ENCODE measurements at regions not wholly inside any gene's neighbourhood (a gene's known extent, or its start where the extent isn't known, plus 50 kb on each side); places are given as distances from the start of the nearest gene placed in this dataset.

DNA sequence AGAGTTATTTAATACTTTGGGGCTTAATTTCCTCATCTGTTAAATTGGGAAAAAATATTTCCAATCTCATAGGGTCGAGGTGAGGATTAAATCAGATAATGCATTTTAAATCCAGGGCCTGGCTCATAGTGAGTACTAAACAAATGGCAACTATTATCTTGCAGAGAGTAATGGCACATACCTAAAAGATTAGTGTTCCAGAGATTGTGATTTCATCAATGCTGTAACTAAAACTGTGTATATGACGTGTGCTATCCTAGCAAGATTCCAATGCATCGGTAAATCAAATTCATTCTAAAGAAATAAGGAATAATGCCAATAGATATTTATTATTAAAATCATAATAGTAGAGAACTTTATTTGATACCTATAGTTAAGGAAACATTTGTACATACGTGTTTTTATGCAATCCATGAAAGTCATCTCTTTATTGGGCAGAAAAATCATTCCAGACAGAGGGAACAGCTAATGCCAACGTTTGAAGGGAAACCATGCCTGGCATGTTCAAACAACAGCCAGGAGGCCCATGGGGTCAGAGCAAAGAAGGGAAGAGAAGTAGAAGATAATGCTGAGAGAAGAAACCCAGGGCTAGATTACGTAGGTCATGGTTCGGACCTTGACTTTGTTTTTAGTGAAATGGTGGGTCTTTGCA, 174.8 kb upstream of the AGR3 start:
- Histone ChIP-seq H3K36me3 (no peaks in the 10 kb centered on the region), H3K4me1 (ENCODE audit: low read depth) (no peaks in the 10 kb centered on the region), H3K9me3 (ENCODE audit: low read depth) (no peaks in the 10 kb centered on the region), H3K4me3 (no peak overlapping the region), H3K27ac (no peak overlapping the region), H3K27me3 (no peaks in the 10 kb centered on the region)
- DNase-seq (ENCODE audit: low read depth in 1 of 2, low spot score in 1 of 2) = no peak
- TF ChIP-seq, protein P1, sequence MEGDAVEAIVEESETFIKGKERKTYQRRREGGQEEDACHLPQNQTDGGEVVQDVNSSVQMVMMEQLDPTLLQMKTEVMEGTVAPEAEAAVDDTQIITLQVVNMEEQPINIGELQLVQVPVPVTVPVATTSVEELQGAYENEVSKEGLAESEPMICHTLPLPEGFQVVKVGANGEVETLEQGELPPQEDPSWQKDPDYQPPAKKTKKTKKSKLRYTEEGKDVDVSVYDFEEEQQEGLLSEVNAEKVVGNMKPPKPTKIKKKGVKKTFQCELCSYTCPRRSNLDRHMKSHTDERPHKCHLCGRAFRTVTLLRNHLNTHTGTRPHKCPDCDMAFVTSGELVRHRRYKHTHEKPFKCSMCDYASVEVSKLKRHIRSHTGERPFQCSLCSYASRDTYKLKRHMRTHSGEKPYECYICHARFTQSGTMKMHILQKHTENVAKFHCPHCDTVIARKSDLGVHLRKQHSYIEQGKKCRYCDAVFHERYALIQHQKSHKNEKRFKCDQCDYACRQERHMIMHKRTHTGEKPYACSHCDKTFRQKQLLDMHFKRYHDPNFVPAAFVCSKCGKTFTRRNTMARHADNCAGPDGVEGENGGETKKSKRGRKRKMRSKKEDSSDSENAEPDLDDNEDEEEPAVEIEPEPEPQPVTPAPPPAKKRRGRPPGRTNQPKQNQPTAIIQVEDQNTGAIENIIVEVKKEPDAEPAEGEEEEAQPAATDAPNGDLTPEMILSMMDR (IDR thresholded peaks at IDR 0.05; ENCODE audit: low read depth, low read length) = no peak

DNA sequence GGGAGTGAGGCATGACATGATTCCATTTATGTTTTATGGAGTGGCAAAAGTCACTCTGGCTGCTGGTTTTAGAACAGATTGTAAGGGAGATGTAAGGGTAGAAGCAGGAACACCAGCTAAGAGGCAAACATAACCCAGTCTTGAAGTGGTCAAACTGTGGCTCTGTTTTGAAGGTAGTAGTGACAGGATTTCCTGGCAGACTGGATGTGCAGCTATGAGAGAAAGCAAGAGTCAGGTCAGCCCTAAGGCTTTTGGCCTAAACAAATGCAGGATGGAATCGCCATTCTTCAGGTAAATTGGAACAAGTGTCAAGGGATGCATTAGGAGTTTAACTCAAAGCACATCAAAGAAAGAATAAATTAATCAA, 175.3 kb upstream of the AGR3 start:
- TF ChIP-seq, protein P1 (IDR thresholded peaks at IDR 0.05; ENCODE audit: low read depth, low read length) = no peak
- Histone ChIP-seq H3K36me3 (no peaks in the 10 kb centered on the region), H3K9me3 (ENCODE audit: low read depth) (no peaks in the 10 kb centered on the region), H3K4me3 (no peak overlapping the region), H3K27ac (no peak overlapping the region), H3K4me1 (ENCODE audit: low read depth) (no peaks in the 10 kb centered on the region), H3K27me3 (no peaks in the 10 kb centered on the region)
- DNase-seq (ENCODE audit: low read depth in 1 of 2, low spot score in 1 of 2) = no peak

DNA sequence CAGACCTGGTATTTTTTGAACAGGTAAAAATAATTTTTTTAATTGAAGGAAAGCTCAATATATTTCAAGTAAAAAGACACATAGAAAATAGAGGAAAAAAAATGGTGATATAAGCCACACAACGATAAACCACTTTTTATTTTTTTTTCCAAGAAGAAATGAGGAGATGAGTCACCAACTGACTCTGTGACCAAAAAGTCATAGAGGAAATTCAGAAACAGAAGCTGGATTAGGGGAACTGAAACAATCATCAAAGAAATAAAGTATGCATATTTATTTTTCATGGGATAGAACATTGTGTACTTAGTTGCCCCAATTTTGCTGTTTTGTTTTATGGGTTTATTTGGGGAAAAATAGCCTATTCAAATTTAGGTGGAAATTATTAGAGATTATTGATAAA, 176.8 kb upstream of the AGR3 start:
- H3K36me3 ChIP-seq = no peaks in the 10 kb centered on the region
- H3K9me3 ChIP-seq (ENCODE audit: low read depth) = no peaks in the 10 kb centered on the region
- no peaks in the 10 kb centered on the region for H3K4me1 ChIP-seq (ENCODE audit: low read depth)
- no peaks in the 10 kb centered on the region for H3K27me3 ChIP-seq
- DNase-seq (ENCODE audit: low read depth in 1 of 2, low spot score in 1 of 2) = peak in 1 of 2 donors; percentile 37
- H3K4me3 ChIP-seq = no peak overlapping the region
- TF ChIP-seq, protein P1 (IDR thresholded peaks at IDR 0.05; ENCODE audit: low read depth, low read length) = no peak
- no peak overlapping the region for H3K27ac ChIP-seq

DNA sequence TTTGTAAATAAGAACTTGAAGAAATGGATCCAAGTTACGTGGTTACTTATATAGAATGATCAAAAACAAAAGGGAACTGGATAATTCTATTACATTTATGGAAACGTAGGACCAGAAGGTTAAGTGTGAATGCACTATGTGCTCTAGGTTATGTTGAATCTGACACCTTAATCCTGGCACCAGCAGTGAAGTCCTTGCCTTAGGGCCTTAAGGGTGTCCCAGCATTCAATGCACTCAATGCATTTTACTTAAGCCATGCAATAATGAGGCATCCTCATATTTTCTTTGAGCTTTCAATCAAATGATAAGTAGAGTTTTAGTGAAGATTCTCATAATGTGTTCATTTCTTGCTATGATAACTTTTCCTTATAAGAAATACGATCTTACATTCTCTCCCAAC, 178.3 kb upstream of the AGR3 start:
- no peak overlapping the region for H3K4me3 ChIP-seq
- H3K36me3 ChIP-seq = no peaks in the 10 kb centered on the region
- no peak for DNase-seq (ENCODE audit: low read depth in 1 of 2, low spot score in 1 of 2)
- H3K9me3 ChIP-seq (ENCODE audit: low read depth) = no peaks in the 10 kb centered on the region
- TF ChIP-seq, protein P1 (IDR thresholded peaks at IDR 0.05; ENCODE audit: low read depth, low read length) = no peak
- H3K27ac ChIP-seq = no peak overlapping the region
- no peaks in the 10 kb centered on the region for H3K4me1 ChIP-seq (ENCODE audit: low read depth)
- H3K27me3 ChIP-seq = no peaks in the 10 kb centered on the region

DNA sequence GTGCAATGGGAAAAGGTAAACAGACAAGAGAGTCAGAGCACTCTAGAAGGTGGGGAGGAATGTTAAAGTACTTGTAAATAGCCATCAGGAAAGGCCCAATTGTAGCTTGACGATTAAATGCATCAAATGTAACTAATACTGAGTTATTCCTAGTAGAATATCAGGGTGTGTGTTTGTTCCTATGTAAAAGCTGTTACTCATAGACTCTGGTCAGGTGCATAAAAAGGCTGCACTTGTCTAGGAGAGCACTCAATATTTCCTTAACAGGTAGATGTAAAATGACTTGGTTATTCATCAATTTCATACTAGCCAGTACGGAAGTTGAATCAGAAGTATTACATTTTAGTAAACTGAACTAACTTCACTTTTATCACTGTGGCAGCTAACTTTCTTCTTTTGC, 179.7 kb upstream of the AGR3 start:
- DNase-seq (ENCODE audit: low read depth in 1 of 2, low spot score in 1 of 2) = no peak

More for the DNA sequence above, 179.7 kb upstream of the AGR3 start:
- Histone ChIP-seq H3K4me1 (ENCODE audit: low read depth) (no peaks in the 10 kb centered on the region), H3K9me3 (ENCODE audit: low read depth) (no peaks in the 10 kb centered on the region), H3K4me3 (no peak overlapping the region), H3K36me3 (no peaks in the 10 kb centered on the region), H3K27me3 (no peaks in the 10 kb centered on the region), H3K27ac (no peak overlapping the region)
- TF ChIP-seq, protein P1 (IDR thresholded peaks at IDR 0.05; ENCODE audit: low read depth, low read length) = no peak

Measured in cardiac muscle cell (in vitro differentiated cells and primary cell).